GM21528 (cell line): ENCODE measurements at regions not wholly inside any gene's neighbourhood (a gene's known extent, or its start where the extent isn't known, plus 50 kb on each side); places are given as distances from the start of the nearest gene placed in this dataset.

Experiments
- ATAC-seq: cut with Tn5 transposase; IDR thresholded peaks from one replicate; pipeline ENCODE4 v1.9.1; 2021; ENCODE audit warnings: mild to moderate bottlenecking, moderate library complexity; ENCODE audit not compliant: unreplicated experiment, low FRiP score

- ATAC-seq = no peak
Measured at GRCh38 chr2:234623521-234623991, 126.7 kb upstream of the ARL4C start.

GRCh38 chr2:234621120-234621519 is 124.2 kb upstream of the ARL4C start:
- ATAC-seq = no peak

GRCh38 chr2:234620018-234620417 is 123.1 kb upstream of the ARL4C start:
- no peak for ATAC-seq

- ATAC-seq = no peak
Measured at GRCh38 chr2:234615643-234616356, 118.9 kb upstream of the ARL4C start.

GRCh38 chr2:234611209-234611608 is 114.3 kb upstream of the ARL4C start:
- ATAC-seq = no peak

GRCh38 chr2:234608946-234609345 is 112.1 kb upstream of the ARL4C start:
- ATAC-seq = no peak

GRCh38 chr2:234607691-234608090 is 110.8 kb upstream of the ARL4C start:
- no peak for ATAC-seq

GRCh38 chr2:234606896-234607295 is 110.0 kb upstream of the ARL4C start:
- no peak for ATAC-seq

- ATAC-seq = no peak
Measured at GRCh38 chr2:234603619-234604018, 106.7 kb upstream of the ARL4C start.

GRCh38 chr2:234601213-234601612 is 104.3 kb upstream of the ARL4C start:
- ATAC-seq = no peak

- no peak for ATAC-seq
Measured at GRCh38 chr2:234597576-234597861, 100.6 kb upstream of the ARL4C start.

- ATAC-seq = no peak
Measured at GRCh38 chr2:234596696-234597575, 100.1 kb upstream of the ARL4C start.

GRCh38 chr2:234595829-234596228 is 98.9 kb upstream of the ARL4C start:
- no peak for ATAC-seq

GRCh38 chr2:234594715-234595114 is 97.8 kb upstream of the ARL4C start:
- ATAC-seq = no peak

GRCh38 chr2:234593636-234594035 is 96.8 kb upstream of the ARL4C start:
- ATAC-seq = no peak

- ATAC-seq = no peak
Measured at GRCh38 chr2:234592541-234592940, 95.7 kb upstream of the ARL4C start.

- no peak for ATAC-seq
Measured at GRCh38 chr2:234590076-234590475, 93.2 kb upstream of the ARL4C start.

- ATAC-seq = no peak
Measured at GRCh38 chr2:234588054-234588430, 91.2 kb upstream of the ARL4C start.

GRCh38 chr2:234587341-234588053 is 90.6 kb upstream of the ARL4C start:
- no peak for ATAC-seq

GRCh38 chr2:234583331-234583730 is 86.5 kb upstream of the ARL4C start:
- no peak for ATAC-seq

GRCh38 chr2:234580686-234581085 is 83.8 kb upstream of the ARL4C start:
- no peak for ATAC-seq
